CD4-positive, alpha-beta T cell treated with Interleukin-15 for 4 hours (primary cell): ENCODE measurements at regions not wholly inside any gene's neighbourhood (a gene's known extent, or its start where the extent isn't known, plus 50 kb on each side); places are given as distances from the start of the nearest gene placed in this dataset.
"Not testable (repeated sequence)": the region's sequence is repeated elsewhere in the genome, so short reads cannot be mapped to it uniquely, and the experiment has no call there.

ENCODE experiments used
- DNase-seq: peaks from one replicate; pipeline ENCODE4 v3.0.0-alpha.2; 2020; ENCODE audit warnings: low spot score

DNA sequence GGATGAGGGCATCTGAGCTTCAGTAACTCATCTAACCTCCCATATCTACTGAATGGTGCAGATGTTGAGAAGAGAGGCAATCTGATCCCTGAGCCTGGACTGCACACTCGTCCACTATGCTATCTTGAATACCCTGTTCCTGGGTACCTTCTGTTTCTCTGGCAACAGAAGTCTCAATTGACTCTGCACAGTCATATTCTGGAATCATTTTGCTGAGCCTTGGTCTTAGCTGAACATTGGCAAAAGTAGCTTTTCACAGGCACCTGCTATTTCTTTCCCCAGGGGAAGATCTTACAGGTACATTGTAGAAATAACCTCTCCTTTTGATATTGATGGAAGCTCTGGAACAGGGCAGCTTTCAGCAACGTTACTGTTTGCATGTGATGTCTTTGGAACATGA lies 161.5 kb upstream of the GPR101 start:
- DNase-seq, result no peak

DNA sequence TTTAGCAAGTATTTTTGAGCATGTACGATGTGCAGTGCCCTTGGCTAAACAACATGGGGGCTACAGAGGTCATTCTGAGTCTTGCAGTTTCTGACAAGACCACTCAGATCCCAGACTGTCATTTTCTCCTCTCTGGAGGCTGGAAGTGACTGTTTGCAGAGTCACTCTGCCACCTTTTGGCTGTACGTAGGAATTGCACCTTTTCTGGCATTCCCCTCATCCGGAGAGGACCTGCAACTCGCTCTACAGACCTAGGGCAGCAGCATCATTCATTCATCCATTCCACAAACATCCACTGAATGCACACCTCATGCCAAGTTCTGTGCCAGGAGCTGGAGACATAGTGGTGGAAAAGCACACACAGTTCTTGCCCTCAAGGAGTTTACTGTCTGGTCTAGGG lies 160.4 kb upstream of the GPR101 start:
- peak; percentile 15 for DNase-seq

GRCh38 chrX:137187540-137187939 lies 153.7 kb upstream of the GPR101 start:
- DNase-seq, result no peak

GRCh38 chrX:137178392-137178791 lies 144.6 kb upstream of the GPR101 start:
- no peak for DNase-seq

GRCh38 chrX:137172317-137172948 lies 138.6 kb upstream of the GPR101 start:
- DNase-seq, result no peak

DNA sequence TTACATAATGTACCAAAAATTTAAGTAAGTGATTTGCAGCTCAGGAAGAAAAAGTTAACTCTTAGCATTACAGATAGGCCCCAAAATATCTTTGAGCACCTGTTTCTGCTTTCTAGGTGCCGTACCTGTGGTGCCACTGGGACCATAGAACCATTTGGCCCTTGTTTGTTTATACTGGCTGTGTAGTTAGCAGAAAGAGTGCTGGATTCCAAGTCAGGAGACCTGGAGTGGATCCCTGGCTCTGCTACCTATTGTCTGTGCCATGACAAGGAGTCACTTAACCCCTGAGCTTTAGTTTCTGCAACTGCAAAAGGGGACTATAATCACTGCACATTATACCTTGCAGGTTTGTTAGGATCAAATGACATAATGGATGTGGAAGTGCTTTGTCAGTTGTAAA lies 137.8 kb upstream of the GPR101 start:
- no peak for DNase-seq

- DNase-seq, result no peak
Observed at GRCh38 chrX:137166591-137166990, 132.8 kb upstream of the GPR101 start.

GRCh38 chrX:137164329-137164728 lies 130.5 kb upstream of the GPR101 start:
- no peak for DNase-seq

GRCh38 chrX:137151403-137151802 lies 117.6 kb upstream of the GPR101 start:
- no peak for DNase-seq

DNA sequence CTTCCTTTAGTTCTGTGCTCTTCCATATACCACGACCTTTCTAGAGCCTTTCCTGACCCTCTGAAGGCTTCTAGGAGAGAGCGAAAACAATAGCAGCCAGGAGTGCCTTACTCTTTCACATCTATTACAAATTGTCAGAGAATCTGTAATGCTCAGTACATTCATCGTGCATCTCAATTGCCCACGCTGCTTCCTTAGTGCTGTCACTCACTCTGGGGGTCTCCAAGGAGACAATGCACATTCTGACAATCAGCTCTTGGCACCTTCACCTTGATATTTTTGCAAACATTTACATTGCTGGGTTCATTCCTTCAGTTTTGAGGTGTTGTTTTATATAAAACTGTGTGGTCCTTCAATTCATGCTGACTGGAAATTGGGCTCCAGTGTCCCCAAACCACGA lies 110.1 kb upstream of the GPR101 start:
- no peak for DNase-seq

- DNase-seq, result not testable (repeated sequence)
Observed at GRCh38 chrX:137122651-137123050, 88.9 kb upstream of the GPR101 start.

- DNase-seq, result no peak
Observed at GRCh38 chrX:137119049-137119448, 85.3 kb upstream of the GPR101 start.

DNA sequence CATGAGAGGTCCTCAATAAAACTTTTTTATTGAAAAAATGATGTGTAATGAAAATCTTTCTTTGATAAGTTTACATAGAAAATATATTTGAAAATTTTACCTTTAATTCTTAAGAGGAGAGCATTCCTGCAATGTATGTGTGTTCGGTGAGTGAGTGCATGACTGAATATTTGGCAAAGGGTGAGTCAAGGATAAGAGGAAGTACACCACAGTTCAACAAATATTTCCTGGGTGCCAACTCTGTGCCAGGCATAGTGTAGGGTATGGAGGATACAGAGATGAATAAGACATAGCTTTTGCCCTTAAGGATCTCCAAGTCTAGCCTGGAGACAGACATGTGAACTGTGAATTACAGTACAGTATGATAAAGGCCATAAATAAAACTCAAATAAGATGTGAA lies 84.7 kb upstream of the GPR101 start:
- DNase-seq, result no peak

GRCh38 chrX:137118136-137118535 lies 84.3 kb upstream of the GPR101 start:
- DNase-seq, result no peak

- DNase-seq, result not testable (repeated sequence)
Observed at GRCh38 chrX:137107877-137108276, 74.1 kb upstream of the GPR101 start.

- no peak for DNase-seq
Observed at GRCh38 chrX:137101273-137101990, 67.6 kb upstream of the GPR101 start.
